DND-41 (cell line): ENCODE measurements at regions not wholly inside any gene's neighbourhood (a gene's known extent, or its start where the extent isn't known, plus 50 kb on each side); places are given as distances from the start of the nearest gene placed in this dataset.

Experiments used
- EZH2 ChIP-seq: IDR thresholded peaks from 3 replicates; pipeline ENCODE4 v1.6.1; 2012; ENCODE audit warnings: borderline replicate concordance, low read depth, mild to moderate bottlenecking, moderate library complexity, low read length, inconsistent platforms; ENCODE audit not compliant: severe bottlenecking
- TF ChIP-seq, protein P1 (sequence below): IDR thresholded peaks from 2 replicates; pipeline ENCODE4 v1.5.1; 2012; ENCODE audit warnings: borderline replicate concordance, low read length, moderate library complexity, mild to moderate bottlenecking; ENCODE audit not compliant: poor library complexity, severe bottlenecking; ENCODE audit errors: extremely low read depth

DNA sequence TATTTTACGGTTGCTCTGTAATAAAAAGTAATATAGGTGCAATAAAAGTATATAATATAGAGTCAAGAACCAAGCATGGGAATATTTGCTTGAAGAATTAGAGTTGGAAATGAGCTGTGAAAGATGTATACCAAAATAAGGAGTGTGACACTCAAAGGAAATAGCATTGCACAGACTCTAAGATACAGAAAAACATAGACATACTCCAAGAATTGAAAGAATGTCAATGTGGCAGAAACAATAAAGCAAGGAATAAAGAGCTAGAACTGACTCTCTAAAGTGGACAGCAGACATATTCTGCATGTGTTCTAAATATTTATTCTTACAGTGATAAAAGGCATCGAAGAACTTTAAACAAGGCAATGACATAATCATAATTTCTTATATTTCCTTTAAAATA is 561.1 kb upstream of the SETBP1 start:
- TF ChIP-seq, protein P1, sequence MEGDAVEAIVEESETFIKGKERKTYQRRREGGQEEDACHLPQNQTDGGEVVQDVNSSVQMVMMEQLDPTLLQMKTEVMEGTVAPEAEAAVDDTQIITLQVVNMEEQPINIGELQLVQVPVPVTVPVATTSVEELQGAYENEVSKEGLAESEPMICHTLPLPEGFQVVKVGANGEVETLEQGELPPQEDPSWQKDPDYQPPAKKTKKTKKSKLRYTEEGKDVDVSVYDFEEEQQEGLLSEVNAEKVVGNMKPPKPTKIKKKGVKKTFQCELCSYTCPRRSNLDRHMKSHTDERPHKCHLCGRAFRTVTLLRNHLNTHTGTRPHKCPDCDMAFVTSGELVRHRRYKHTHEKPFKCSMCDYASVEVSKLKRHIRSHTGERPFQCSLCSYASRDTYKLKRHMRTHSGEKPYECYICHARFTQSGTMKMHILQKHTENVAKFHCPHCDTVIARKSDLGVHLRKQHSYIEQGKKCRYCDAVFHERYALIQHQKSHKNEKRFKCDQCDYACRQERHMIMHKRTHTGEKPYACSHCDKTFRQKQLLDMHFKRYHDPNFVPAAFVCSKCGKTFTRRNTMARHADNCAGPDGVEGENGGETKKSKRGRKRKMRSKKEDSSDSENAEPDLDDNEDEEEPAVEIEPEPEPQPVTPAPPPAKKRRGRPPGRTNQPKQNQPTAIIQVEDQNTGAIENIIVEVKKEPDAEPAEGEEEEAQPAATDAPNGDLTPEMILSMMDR, result no peak
- no peak for TF ChIP-seq EZH2
